Ishikawa (cell line): ENCODE measurements at regions not wholly inside any gene's neighbourhood (a gene's known extent, or its start where the extent isn't known, plus 50 kb on each side); places are given as distances from the start of the nearest gene placed in this dataset.

Source experiments
- CEBPB ChIP-seq: IDR thresholded peaks from 2 replicates; pipeline ENCODE4 v1.6.1; 2012
- CREB1 ChIP-seq: IDR thresholded peaks from 2 replicates; pipeline ENCODE4 v1.6.1; 2012; ENCODE audit warnings: low read depth
- EGR1 ChIP-seq: IDR thresholded peaks from 2 replicates; pipeline ENCODE4 v1.6.1; 2012
- EP300 ChIP-seq: IDR thresholded peaks from 2 replicates; pipeline ENCODE4 v1.6.1; 2012; ENCODE audit warnings: borderline replicate concordance
- FOXM1 ChIP-seq: IDR thresholded peaks from 2 replicates; pipeline ENCODE4 v1.6.1; 2012; ENCODE audit warnings: low read depth, borderline replicate concordance
- NFIC ChIP-seq: IDR thresholded peaks from 2 replicates; pipeline ENCODE4 v1.6.1; 2012
- RAD21 ChIP-seq: IDR thresholded peaks from 2 replicates; pipeline ENCODE4 v1.6.1; 2012; ENCODE audit warnings: low read depth
- TAF1 ChIP-seq: IDR thresholded peaks from 2 replicates; pipeline ENCODE4 v1.6.1; 2012; ENCODE audit warnings: low read depth, mild to moderate bottlenecking
- TCF12 ChIP-seq: IDR thresholded peaks from 2 replicates; pipeline ENCODE4 v1.6.1; 2012; ENCODE audit warnings: low read depth
- TEAD4 ChIP-seq: IDR thresholded peaks from 2 replicates; pipeline ENCODE4 v1.6.1; 2012
- USF1 ChIP-seq: IDR thresholded peaks from 2 replicates; pipeline ENCODE4 v1.6.1; 2012
- YY1 ChIP-seq: IDR thresholded peaks from 2 replicates; pipeline ENCODE4 v1.6.1; 2012; ENCODE audit warnings: low read depth
- ZBTB7A ChIP-seq: IDR thresholded peaks from 2 replicates; pipeline ENCODE4 v1.6.1; 2012; ENCODE audit warnings: low read depth
- TF ChIP-seq, protein P1 (sequence below): IDR thresholded peaks from 2 replicates; pipeline ENCODE4 v1.6.1; 2012; ENCODE audit warnings: low read depth, mild to moderate bottlenecking
- TF ChIP-seq, protein P2 (sequence below): IDR thresholded peaks from 2 replicates; pipeline ENCODE4 v1.6.1; 2012

- no peak for TF ChIP-seq USF1
- no peak for TF ChIP-seq ZBTB7A
- TF ChIP-seq TCF12 = no peak
- no peak for TF ChIP-seq NFIC
- TF ChIP-seq TAF1 = no peak
- no peak for TF ChIP-seq EGR1
- no peak for TF ChIP-seq RAD21
- TF ChIP-seq, protein P1, sequence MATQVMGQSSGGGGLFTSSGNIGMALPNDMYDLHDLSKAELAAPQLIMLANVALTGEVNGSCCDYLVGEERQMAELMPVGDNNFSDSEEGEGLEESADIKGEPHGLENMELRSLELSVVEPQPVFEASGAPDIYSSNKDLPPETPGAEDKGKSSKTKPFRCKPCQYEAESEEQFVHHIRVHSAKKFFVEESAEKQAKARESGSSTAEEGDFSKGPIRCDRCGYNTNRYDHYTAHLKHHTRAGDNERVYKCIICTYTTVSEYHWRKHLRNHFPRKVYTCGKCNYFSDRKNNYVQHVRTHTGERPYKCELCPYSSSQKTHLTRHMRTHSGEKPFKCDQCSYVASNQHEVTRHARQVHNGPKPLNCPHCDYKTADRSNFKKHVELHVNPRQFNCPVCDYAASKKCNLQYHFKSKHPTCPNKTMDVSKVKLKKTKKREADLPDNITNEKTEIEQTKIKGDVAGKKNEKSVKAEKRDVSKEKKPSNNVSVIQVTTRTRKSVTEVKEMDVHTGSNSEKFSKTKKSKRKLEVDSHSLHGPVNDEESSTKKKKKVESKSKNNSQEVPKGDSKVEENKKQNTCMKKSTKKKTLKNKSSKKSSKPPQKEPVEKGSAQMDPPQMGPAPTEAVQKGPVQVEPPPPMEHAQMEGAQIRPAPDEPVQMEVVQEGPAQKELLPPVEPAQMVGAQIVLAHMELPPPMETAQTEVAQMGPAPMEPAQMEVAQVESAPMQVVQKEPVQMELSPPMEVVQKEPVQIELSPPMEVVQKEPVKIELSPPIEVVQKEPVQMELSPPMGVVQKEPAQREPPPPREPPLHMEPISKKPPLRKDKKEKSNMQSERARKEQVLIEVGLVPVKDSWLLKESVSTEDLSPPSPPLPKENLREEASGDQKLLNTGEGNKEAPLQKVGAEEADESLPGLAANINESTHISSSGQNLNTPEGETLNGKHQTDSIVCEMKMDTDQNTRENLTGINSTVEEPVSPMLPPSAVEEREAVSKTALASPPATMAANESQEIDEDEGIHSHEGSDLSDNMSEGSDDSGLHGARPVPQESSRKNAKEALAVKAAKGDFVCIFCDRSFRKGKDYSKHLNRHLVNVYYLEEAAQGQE = no peak
- no peak for TF ChIP-seq FOXM1
- TF ChIP-seq CREB1 = no peak
These were observed 418.2 kb upstream of the PODXL start for GRCh38 chr7:131974671-131975070.

DNA sequence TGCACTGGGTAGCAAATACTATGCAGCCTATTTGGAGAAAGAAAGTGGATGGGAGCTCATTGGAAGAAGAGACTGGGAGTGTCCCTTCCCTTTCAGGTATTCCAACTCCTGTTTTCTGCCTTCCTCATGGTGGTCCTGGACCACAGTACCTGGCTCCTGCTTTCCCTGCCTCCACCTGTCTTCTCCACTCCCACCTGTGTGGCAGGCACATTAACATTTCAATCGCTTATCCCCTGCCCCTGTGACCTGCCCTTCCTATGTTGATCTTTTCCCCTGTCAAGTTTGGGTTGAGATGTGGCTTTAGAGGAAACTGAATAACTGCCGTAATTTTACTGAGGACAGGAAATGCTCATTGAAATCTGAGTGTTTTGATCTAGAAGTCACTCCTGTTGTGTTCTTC lies 415.8 kb upstream of the PODXL start:
- TF ChIP-seq, protein P2, sequence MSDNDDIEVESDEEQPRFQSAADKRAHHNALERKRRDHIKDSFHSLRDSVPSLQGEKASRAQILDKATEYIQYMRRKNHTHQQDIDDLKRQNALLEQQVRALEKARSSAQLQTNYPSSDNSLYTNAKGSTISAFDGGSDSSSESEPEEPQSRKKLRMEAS = no peak
- TF ChIP-seq TEAD4 = no peak

GRCh38 chr7:131970602-131971001 lies 414.2 kb upstream of the PODXL start:
- TF ChIP-seq, protein P1 = no peak
- TF ChIP-seq CEBPB (no peak), NFIC (no peak), CREB1 (no peak), YY1 (no peak), FOXM1 (no peak), EP300 (no peak), USF1 (no peak), TCF12 (no peak), ZBTB7A (no peak), TAF1 (no peak), RAD21 (no peak), EGR1 (no peak), TEAD4 (no peak)
- TF ChIP-seq, protein P2 = no peak

DNA sequence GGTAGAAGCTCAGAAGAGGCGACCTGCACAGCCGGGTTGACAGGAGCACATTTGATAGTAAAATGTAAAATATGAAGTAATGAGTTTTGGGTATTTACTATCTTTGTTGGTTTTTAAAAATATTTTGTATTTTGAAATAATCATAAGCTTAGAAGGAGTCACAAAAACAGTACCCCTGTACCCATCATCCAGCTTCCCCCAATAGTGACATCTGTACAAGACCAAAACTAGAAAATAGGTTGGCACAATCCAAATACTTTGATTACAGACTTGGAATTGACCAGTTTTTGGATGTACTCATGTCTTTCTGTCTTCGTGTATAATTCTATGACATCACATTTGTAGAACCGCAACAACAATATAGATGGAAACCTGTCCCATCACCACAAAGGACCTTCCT lies 413.1 kb upstream of the PODXL start:
- TF ChIP-seq CREB1 (no peak), EP300 (no peak), FOXM1 (no peak), YY1 (no peak), USF1 (no peak), RAD21 (no peak), NFIC (no peak), TCF12 (no peak), EGR1 (no peak), TEAD4 (no peak), TAF1 (no peak), ZBTB7A (no peak)
- TF ChIP-seq, protein P1 = no peak
- TF ChIP-seq, protein P2 = no peak
